ENCODE measurements at regions not wholly inside any gene's neighbourhood (a gene's known extent, or its start where the extent isn't known, plus 50 kb on each side); places are given as distances from the start of the nearest gene placed in this dataset.

- TF ChIP-seq EZH2 (IDR thresholded peaks at IDR 0.05; ENCODE audit: low read depth, unreplicated experiment): no peak
- TF ChIP-seq, protein P1, sequence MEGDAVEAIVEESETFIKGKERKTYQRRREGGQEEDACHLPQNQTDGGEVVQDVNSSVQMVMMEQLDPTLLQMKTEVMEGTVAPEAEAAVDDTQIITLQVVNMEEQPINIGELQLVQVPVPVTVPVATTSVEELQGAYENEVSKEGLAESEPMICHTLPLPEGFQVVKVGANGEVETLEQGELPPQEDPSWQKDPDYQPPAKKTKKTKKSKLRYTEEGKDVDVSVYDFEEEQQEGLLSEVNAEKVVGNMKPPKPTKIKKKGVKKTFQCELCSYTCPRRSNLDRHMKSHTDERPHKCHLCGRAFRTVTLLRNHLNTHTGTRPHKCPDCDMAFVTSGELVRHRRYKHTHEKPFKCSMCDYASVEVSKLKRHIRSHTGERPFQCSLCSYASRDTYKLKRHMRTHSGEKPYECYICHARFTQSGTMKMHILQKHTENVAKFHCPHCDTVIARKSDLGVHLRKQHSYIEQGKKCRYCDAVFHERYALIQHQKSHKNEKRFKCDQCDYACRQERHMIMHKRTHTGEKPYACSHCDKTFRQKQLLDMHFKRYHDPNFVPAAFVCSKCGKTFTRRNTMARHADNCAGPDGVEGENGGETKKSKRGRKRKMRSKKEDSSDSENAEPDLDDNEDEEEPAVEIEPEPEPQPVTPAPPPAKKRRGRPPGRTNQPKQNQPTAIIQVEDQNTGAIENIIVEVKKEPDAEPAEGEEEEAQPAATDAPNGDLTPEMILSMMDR (conservative IDR thresholded peaks at IDR 0.05; ENCODE audit: low read depth in 2 of 2): no peak
- no peak for TF ChIP-seq POLR2AphosphoS5 (IDR thresholded peaks at IDR 0.05; ENCODE audit: low read depth)
- TF ChIP-seq NANOG (IDR thresholded peaks at IDR 0.05; ENCODE audit: borderline replicate concordance): no peak
- TF ChIP-seq REST (IDR thresholded peaks at IDR 0.05; ENCODE audit: unreplicated experiment): no peak
- TF ChIP-seq, protein P2, sequence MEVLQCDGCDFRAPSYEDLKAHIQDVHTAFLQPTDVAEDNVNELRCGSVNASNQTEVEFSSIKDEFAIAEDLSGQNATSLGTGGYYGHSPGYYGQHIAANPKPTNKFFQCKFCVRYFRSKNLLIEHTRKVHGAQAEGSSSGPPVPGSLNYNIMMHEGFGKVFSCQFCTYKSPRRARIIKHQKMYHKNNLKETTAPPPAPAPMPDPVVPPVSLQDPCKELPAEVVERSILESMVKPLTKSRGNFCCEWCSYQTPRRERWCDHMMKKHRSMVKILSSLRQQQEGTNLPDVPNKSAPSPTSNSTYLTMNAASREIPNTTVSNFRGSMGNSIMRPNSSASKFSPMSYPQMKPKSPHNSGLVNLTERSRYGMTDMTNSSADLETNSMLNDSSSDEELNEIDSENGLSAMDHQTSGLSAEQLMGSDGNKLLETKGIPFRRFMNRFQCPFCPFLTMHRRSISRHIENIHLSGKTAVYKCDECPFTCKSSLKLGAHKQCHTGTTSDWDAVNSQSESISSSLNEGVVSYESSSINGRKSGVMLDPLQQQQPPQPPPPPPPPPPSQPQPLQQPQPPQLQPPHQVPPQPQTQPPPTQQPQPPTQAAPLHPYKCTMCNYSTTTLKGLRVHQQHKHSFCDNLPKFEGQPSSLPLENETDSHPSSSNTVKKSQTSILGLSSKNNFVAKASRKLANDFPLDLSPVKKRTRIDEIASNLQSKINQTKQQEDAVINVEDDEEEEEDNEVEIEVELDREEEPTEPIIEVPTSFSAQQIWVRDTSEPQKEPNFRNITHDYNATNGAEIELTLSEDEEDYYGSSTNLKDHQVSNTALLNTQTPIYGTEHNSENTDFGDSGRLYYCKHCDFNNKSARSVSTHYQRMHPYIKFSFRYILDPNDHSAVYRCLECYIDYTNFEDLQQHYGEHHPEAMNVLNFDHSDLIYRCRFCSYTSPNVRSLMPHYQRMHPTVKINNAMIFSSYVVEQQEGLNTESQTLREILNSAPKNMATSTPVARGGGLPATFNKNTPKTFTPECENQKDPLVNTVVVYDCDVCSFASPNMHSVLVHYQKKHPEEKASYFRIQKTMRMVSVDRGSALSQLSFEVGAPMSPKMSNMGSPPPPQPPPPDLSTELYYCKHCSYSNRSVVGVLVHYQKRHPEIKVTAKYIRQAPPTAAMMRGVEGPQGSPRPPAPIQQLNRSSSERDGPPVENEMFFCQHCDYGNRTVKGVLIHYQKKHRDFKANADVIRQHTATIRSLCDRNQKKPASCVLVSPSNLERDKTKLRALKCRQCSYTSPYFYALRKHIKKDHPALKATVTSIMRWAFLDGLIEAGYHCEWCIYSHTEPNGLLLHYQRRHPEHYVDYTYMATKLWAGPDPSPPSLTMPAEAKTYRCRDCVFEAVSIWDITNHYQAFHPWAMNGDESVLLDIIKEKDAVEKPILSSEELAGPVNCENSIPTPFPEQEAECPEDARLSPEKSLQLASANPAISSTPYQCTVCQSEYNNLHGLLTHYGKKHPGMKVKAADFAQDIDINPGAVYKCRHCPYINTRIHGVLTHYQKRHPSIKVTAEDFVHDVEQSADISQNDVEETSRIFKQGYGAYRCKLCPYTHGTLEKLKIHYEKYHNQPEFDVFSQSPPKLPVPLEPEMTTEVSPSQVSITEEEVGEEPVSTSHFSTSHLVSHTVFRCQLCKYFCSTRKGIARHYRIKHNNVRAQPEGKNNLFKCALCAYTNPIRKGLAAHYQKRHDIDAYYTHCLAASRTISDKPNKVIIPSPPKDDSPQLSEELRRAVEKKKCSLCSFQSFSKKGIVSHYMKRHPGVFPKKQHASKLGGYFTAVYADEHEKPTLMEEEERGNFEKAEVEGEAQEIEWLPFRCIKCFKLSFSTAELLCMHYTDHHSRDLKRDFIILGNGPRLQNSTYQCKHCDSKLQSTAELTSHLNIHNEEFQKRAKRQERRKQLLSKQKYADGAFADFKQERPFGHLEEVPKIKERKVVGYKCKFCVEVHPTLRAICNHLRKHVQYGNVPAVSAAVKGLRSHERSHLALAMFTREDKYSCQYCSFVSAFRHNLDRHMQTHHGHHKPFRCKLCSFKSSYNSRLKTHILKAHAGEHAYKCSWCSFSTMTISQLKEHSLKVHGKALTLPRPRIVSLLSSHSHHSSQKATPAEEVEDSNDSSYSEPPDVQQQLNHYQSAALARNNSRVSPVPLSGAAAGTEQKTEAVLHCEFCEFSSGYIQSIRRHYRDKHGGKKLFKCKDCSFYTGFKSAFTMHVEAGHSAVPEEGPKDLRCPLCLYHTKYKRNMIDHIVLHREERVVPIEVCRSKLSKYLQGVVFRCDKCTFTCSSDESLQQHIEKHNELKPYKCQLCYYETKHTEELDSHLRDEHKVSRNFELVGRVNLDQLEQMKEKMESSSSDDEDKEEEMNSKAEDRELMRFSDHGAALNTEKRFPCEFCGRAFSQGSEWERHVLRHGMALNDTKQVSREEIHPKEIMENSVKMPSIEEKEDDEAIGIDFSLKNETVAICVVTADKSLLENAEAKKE (CRISPR knock-in tag; IDR thresholded peaks at IDR 0.05): no peak
- TF ChIP-seq ZNF331 (CRISPR knock-in tag; IDR thresholded peaks at IDR 0.05; ENCODE audit: low read depth): no peak
- no peak for TF ChIP-seq ZNF114 (CRISPR knock-in tag; IDR thresholded peaks at IDR 0.05)
- no peak for TF ChIP-seq EZH2phosphoT487 (IDR thresholded peaks at IDR 0.05; ENCODE audit: unreplicated experiment)
- TF ChIP-seq CREB1 (CRISPR knock-in tag; IDR thresholded peaks at IDR 0.05; ENCODE audit: low read depth): no peak
- TF ChIP-seq ETS1 (IDR thresholded peaks at IDR 0.05): no peak
Measured at GRCh38 chr4:53734182-53734581, 142.9 kb upstream of the LNX1 start.

Measured in GM23338 (cell line).